Smooth muscle cell (in vitro differentiated cells): ENCODE measurements at regions not wholly inside any gene's neighbourhood (a gene's known extent, or its start where the extent isn't known, plus 50 kb on each side); places are given as distances from the start of the nearest gene placed in this dataset.

Experiments used
- DNase-seq: peaks from one replicate; lab custom pipeline; 2025; ENCODE audit not compliant: unreplicated experiment; lab: John Stamatoyannopoulos, UW
- H2AFZ ChIP-seq: fragments of 200-600 bp; sonication (generic); 2 replicates; pipeline ENCODE4 v1.6.0; 2016; ENCODE audit warnings: antibody characterized with exemption, low read depth, mild to moderate bottlenecking
- H3F3A ChIP-seq: fragments of 200-600 bp; sonication (generic); 2 replicates; pipeline ENCODE4 v1.6.0; 2017; ENCODE audit warnings: antibody characterized with exemption, low read depth
- H3K27ac ChIP-seq: fragments of 200-600 bp; sonication (generic); 2 replicates; pipeline ENCODE4 v1.5.1; 2016; ENCODE audit warnings: low read depth, mild to moderate bottlenecking
- H3K27me3 ChIP-seq: fragments of 200-600 bp; sonication (generic); 2 replicates; pipeline ENCODE4 v1.6.1; 2016; ENCODE audit warnings: low read depth, mild to moderate bottlenecking
- H3K36me3 ChIP-seq: fragments of 200-600 bp; sonication (generic); 2 replicates; pipeline ENCODE4 v1.5.1; 2016; ENCODE audit warnings: low read depth
- H3K4me1 ChIP-seq: fragments of 200-600 bp; sonication (generic); 2 replicates; pipeline ENCODE4 v1.5.1; 2016; ENCODE audit warnings: low read depth
- H3K4me2 ChIP-seq: fragments of 200-600 bp; sonication (generic); 2 replicates; pipeline ENCODE4 v1.6.0; 2016; ENCODE audit warnings: mild to moderate bottlenecking
- H3K4me3 ChIP-seq: fragments of 200-600 bp; sonication (generic); 2 replicates; pipeline ENCODE4 v1.5.1; 2016; ENCODE audit warnings: mild to moderate bottlenecking
- H3K79me2 ChIP-seq: fragments of 200-600 bp; sonication (generic); 2 replicates; pipeline ENCODE4 v1.6.0; 2016; ENCODE audit warnings: low read depth, mild to moderate bottlenecking
- H3K9ac ChIP-seq: fragments of 200-600 bp; sonication (generic); 2 replicates; pipeline ENCODE4 v1.6.0; 2016; ENCODE audit warnings: low read depth
- H3K9me3 ChIP-seq: fragments of 200-600 bp; sonication (generic); replicated peaks from 2 replicates; pipeline ENCODE4 v1.5.1; 2016; ENCODE audit warnings: low read depth
- H4K20me1 ChIP-seq: fragments of 200-600 bp; sonication (generic); 2 replicates; pipeline ENCODE4 v1.6.0; 2016; ENCODE audit warnings: low read depth
- WGBS: methylation state at CpG from one replicate; pipeline ENCODE4 v1.1.7; 2016; ENCODE audit warnings: low lambda C conversion rate; 5-methylcytosine and 5-hydroxymethylcytosine counted together
- TF ChIP-seq, protein P1 (sequence below): fragments of 200-600 bp; sonication (generic); IDR thresholded peaks from 2 replicates; pipeline ENCODE4 v1.5.1; 2017; ENCODE audit warnings: borderline replicate concordance, mild to moderate bottlenecking, antibody characterized with exemption; ENCODE audit not compliant: insufficient read depth, poor library complexity, severe bottlenecking

DNA sequence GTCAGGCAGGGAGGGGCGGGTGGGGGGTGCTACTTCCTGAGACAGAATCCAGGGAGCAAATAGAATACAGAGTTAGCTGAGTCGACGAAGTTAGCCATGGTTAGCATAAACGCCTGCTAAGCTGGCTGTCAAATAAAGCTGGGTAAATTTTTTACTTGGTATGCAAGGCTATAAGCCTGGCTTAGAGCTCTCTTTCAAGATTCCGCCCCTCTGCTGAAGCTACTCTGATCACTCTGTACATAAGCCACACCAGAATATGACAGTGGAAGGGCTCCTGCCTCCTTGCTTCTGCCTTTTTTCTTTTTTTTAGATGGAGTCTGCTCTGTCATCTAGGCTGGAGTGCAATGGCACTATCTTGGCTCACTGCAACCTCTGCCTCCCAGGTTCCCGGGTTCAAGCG, 58.3 kb downstream of the CYRIA start:
- 40% methylated on average over 7 of the region's 7 CpGs for WGBS
- H3K9ac ChIP-seq: no peak overlapping the region
- H3K27me3 ChIP-seq: no peaks in the 10 kb centered on the region
- H3K4me2 ChIP-seq: peak overlapping the region; percentile 7
- H3K36me3 ChIP-seq: no peaks in the 10 kb centered on the region
- DNase-seq: no peak
- peaks cover 14% of the 10 kb centered on the region for H3K4me1 ChIP-seq
- H2AFZ ChIP-seq: no peak overlapping the region
- H3F3A ChIP-seq: peaks cover 9% of the 10 kb centered on the region
- no peak overlapping the region for H3K4me3 ChIP-seq
- no peaks in the 10 kb centered on the region for H4K20me1 ChIP-seq
- TF ChIP-seq, protein P1, sequence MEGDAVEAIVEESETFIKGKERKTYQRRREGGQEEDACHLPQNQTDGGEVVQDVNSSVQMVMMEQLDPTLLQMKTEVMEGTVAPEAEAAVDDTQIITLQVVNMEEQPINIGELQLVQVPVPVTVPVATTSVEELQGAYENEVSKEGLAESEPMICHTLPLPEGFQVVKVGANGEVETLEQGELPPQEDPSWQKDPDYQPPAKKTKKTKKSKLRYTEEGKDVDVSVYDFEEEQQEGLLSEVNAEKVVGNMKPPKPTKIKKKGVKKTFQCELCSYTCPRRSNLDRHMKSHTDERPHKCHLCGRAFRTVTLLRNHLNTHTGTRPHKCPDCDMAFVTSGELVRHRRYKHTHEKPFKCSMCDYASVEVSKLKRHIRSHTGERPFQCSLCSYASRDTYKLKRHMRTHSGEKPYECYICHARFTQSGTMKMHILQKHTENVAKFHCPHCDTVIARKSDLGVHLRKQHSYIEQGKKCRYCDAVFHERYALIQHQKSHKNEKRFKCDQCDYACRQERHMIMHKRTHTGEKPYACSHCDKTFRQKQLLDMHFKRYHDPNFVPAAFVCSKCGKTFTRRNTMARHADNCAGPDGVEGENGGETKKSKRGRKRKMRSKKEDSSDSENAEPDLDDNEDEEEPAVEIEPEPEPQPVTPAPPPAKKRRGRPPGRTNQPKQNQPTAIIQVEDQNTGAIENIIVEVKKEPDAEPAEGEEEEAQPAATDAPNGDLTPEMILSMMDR: no peak
- no peak overlapping the region for H3K27ac ChIP-seq
- no peaks in the 10 kb centered on the region for H3K9me3 ChIP-seq
- H3K79me2 ChIP-seq: no peaks in the 10 kb centered on the region

DNA sequence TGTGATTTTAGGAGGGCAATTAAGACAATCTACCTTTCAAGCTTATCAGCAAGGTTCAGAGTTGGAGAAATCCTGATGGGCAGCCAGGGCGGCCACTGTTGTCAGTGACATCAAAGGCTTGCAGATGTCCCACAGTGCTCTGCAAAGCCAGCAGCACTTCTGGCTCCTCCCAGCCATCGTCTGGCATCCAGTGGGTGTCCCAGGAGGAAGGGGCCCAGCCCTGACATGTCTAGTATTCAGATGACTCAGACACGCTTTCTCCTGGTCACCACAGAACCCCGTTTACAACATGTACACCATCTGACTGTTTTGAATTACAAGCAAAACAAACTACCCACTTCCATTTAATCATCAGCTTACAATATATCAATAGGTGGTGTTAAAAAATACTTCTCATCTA, 61.4 kb downstream of the CYRIA start:
- H4K20me1 ChIP-seq: no peaks in the 10 kb centered on the region
- TF ChIP-seq, protein P1: no peak
- no peaks in the 10 kb centered on the region for H3K9me3 ChIP-seq
- H3K9ac ChIP-seq: peak overlapping the region; percentile 31
- peak overlapping the region; percentile 25 for H2AFZ ChIP-seq
- H3K79me2 ChIP-seq: no peaks in the 10 kb centered on the region
- H3K4me2 ChIP-seq: peak overlapping the region; percentile 57
- peaks cover 9% of the 10 kb centered on the region for H3F3A ChIP-seq
- H3K4me1 ChIP-seq: peaks cover 14% of the 10 kb centered on the region
- DNase-seq: no peak
- peak overlapping the region; percentile 82 for H3K27ac ChIP-seq
- H3K27me3 ChIP-seq: no peaks in the 10 kb centered on the region
- no peaks in the 10 kb centered on the region for H3K36me3 ChIP-seq
- WGBS: 3% methylated on average over 4 of the region's 4 CpGs
- H3K4me3 ChIP-seq: no peak overlapping the region

DNA sequence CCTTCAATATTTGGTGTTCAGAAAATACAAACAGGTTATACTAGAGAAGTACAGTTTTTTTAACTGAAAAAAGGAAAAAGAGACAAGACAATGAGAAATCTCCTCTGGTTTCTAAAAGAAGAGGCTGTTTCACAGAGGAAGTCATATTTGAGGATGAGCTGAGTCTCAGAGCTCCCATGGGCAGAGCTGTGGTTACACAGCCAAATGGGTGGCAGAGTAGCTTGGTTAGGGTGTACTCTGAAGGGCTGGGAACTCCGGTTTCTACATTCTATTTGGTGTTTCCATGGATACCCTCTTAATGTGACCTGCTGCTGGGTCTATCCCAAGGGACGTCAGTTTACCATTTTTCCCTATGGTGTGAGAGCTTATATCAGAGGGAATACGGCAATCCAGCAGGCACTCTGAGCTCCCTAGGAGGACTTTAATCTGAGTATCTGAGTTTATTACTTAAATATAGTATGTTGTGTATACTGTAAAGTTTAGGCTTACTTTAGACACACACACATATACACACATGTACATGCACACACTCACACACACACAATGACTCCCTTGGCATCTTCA, 74.2 kb downstream of the CYRIA start:
- no peaks in the 10 kb centered on the region for H3K36me3 ChIP-seq
- no peaks in the 10 kb centered on the region for H4K20me1 ChIP-seq
- TF ChIP-seq, protein P1: no peak
- no peaks in the 10 kb centered on the region for H3K9me3 ChIP-seq
- H3K4me1 ChIP-seq: peaks cover 16% of the 10 kb centered on the region
- no peaks in the 10 kb centered on the region for H3F3A ChIP-seq
- 89% methylated on average over 3 of the region's 3 CpGs for WGBS
- no peak overlapping the region for H3K27ac ChIP-seq
- H3K79me2 ChIP-seq: no peaks in the 10 kb centered on the region
- H3K4me3 ChIP-seq: no peak overlapping the region
- DNase-seq: no peak
- no peak overlapping the region for H3K4me2 ChIP-seq
- H3K27me3 ChIP-seq: no peaks in the 10 kb centered on the region
- no peak overlapping the region for H2AFZ ChIP-seq
- no peak overlapping the region for H3K9ac ChIP-seq

DNA sequence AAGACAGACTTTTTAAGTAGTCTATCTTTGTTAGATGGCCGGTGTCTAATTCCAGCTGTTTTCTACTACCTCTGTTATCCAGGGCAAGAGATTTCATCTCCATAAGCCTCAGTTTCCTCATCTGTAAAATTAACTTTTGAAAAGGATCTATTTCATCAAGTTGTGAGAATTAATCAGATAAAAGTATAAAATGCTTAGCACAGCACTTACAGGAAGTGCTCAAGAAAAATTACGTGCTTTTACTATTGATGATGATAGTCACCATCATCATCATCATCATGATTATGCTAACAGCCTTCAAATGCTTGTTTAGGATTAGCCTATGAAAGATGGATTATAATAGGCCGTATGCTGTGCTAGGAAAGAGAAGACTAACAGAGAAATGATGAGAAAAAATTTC, 76.2 kb downstream of the CYRIA start:
- Histone ChIP-seq H3K9ac (no peak overlapping the region), H3K4me1 (peaks cover 16% of the 10 kb centered on the region), H3K9me3 (no peaks in the 10 kb centered on the region), H3K4me3 (no peak overlapping the region), H3F3A (no peaks in the 10 kb centered on the region), H3K4me2 (peak overlapping the region; percentile 6), H3K36me3 (no peaks in the 10 kb centered on the region), H2AFZ (no peak overlapping the region), H4K20me1 (no peaks in the 10 kb centered on the region), H3K27ac (no peak overlapping the region), H3K79me2 (no peaks in the 10 kb centered on the region), H3K27me3 (no peaks in the 10 kb centered on the region)
- no peak for DNase-seq
- TF ChIP-seq, protein P1: no peak
- 77% methylated on average over 3 of the region's 3 CpGs for WGBS
